K562 (cell line): ENCODE measurements at regions not wholly inside any gene's neighbourhood (a gene's known extent, or its start where the extent isn't known, plus 50 kb on each side); places are given as distances from the start of the nearest gene placed in this dataset.

ENCODE experiments used
- DEAF1 ChIP-seq: fragments of 450-650 bp; formaldehyde crosslinking; IDR thresholded peaks from 2 replicates; pipeline ENCODE4 v1.4.0; 2020; ENCODE audit warnings: mild to moderate bottlenecking, moderate library complexity
- EHMT2 ChIP-seq: fragments of 450-650 bp; IDR thresholded peaks from 2 replicates; pipeline ENCODE4 v1.6.1; 2018; ENCODE audit warnings: antibody characterized with exemption
- IRF2 ChIP-seq: sonication (generic); formaldehyde crosslinking; IDR thresholded peaks from 2 replicates; pipeline ENCODE4 v1.8.1; 2022; ENCODE audit warnings: mild to moderate bottlenecking, missing genetic modification reagents
- IRF9 ChIP-seq: fragments of 450-650 bp; IDR thresholded peaks from 2 replicates; pipeline ENCODE4 v1.6.1; 2016; ENCODE audit warnings: missing biosample characterization, missing genetic modification characterization
- KDM2B ChIP-seq: fragments of 250-450 bp; sonication (Bioruptor Pico); IDR thresholded peaks from 2 replicates; pipeline ENCODE4 v1.8.0; 2021; ENCODE audit warnings: mild to moderate bottlenecking, moderate library complexity
- MCM7 ChIP-seq, 2 experiments: fragments of 450-650 bp; IDR thresholded peaks; 2 replicates each; pipeline ENCODE4 v1.6.1; 2016 to 2018
- NFRKB ChIP-seq: fragments of 450-650 bp; IDR thresholded peaks from 2 replicates; pipeline ENCODE4 v1.6.1; 2016; ENCODE audit warnings: low read depth
- NONO ChIP-seq, 2 experiments: fragments of 200-400 bp in 1 of 2; fragments of 450-650 bp in 1 of 2; formaldehyde crosslinking in 1 of 2; IDR thresholded peaks; 2 replicates each; pipeline ENCODE4 v1.6.1; 2017; ENCODE audit warnings: low read depth in 2 of 2, mild to moderate bottlenecking in 2 of 2, moderate library complexity in 2 of 2, low read length in 1 of 2
- OTX1 ChIP-seq: fragments of 450-650 bp; formaldehyde crosslinking; IDR thresholded peaks from 2 replicates; pipeline ENCODE4 v1.4.0; 2022; ENCODE audit warnings: mild to moderate bottlenecking
- PHB2 ChIP-seq: fragments of 450-650 bp; IDR thresholded peaks from 2 replicates; pipeline ENCODE4 v1.6.1; 2017; ENCODE audit warnings: low read depth
- PHF8 ChIP-seq: fragments of 200-600 bp; sonication (generic); IDR thresholded peaks from 2 replicates; pipeline ENCODE4 v1.6.1; 2012; ENCODE audit warnings: mixed run types, mild to moderate bottlenecking, inconsistent platforms, low read length, moderate library complexity, borderline replicate concordance
- PKNOX1 ChIP-seq: fragments of 450-650 bp; IDR thresholded peaks from 2 replicates; pipeline ENCODE4 v1.6.1; 2016
- POU5F1 ChIP-seq: fragments of 150-350 bp; IDR thresholded peaks from 2 replicates; pipeline ENCODE4 v1.6.1; 2014; ENCODE audit warnings: borderline replicate concordance, low read length, low read depth, mild to moderate bottlenecking; ENCODE audit not compliant: partially characterized antibody
- RBM15 ChIP-seq: fragments of 200-400 bp; formaldehyde crosslinking; IDR thresholded peaks from 2 replicates; pipeline ENCODE4 v1.6.1; 2018; ENCODE audit warnings: mild to moderate bottlenecking, low read length, moderate library complexity; ENCODE audit not compliant: insufficient read depth
- RNF2 ChIP-seq: sonication (generic); IDR thresholded peaks from 2 replicates; pipeline ENCODE4 v1.6.1; 2016
- SMARCA4 ChIP-seq: fragments of 450-650 bp; IDR thresholded peaks from 2 replicates; pipeline ENCODE4 v1.6.1; 2016
- TBL1XR1 ChIP-seq, 2 experiments: IDR thresholded peaks; 2 replicates each; pipeline ENCODE4 v1.6.1; 2012; ENCODE audit warnings: improper control_type of control experiment in 2 of 2, low read length in 2 of 2, mild to moderate bottlenecking in 1 of 2
- UBTF ChIP-seq, 2 experiments: IDR thresholded peaks; 2 replicates each; pipeline ENCODE4 v1.6.1; 2012; ENCODE audit warnings: improper control_type of control experiment in 2 of 2, low read depth in 2 of 2, low read length in 2 of 2, borderline replicate concordance in 1 of 2
- ZBTB7A ChIP-seq: IDR thresholded peaks from 2 replicates; pipeline ENCODE4 v1.6.1; 2011; ENCODE audit warnings: low read depth, mild to moderate bottlenecking, low read length, moderate library complexity, borderline replicate concordance; ENCODE audit not compliant: control insufficient read depth
- ZFP30 ChIP-seq: fragments of 250-450 bp; sonication (Bioruptor Pico); IDR thresholded peaks from 2 replicates; pipeline ENCODE4 v1.8.0; 2022; ENCODE audit warnings: moderate library complexity, mild to moderate bottlenecking, inconsistent platforms, borderline replicate concordance
- ZNF174 ChIP-seq: fragments of 250-450 bp; sonication (Bioruptor Pico); IDR thresholded peaks from 2 replicates; pipeline ENCODE4 v1.4.0; 2020; ENCODE audit warnings: mild to moderate bottlenecking
- ZNF583 ChIP-seq: fragments of 250-450 bp; sonication (Bioruptor Pico); IDR thresholded peaks from 2 replicates; pipeline ENCODE4 v1.4.0; 2020
- ZNF778 ChIP-seq: fragments of 450-650 bp; formaldehyde crosslinking; IDR thresholded peaks from 2 replicates; pipeline ENCODE4 v1.4.0; 2020; ENCODE audit warnings: mild to moderate bottlenecking, moderate library complexity
- ZNF830 ChIP-seq: fragments of 250-450 bp; sonication (Bioruptor Pico); IDR thresholded peaks from 2 replicates; pipeline ENCODE4 v1.5.0; 2021; ENCODE audit warnings: mild to moderate bottlenecking

GRCh38 chr6:27601668-27602254, 128.9 kb upstream of the ZNF184 start (continued):
- TF ChIP-seq PKNOX1 (peak; percentile 4; the same call in 1 of the 2 replicates), ZNF583 (CRISPR knock-in tag) (no peak), ZNF174 (CRISPR knock-in tag) (no peak), KDM2B (0 out of 2 replicates have a peak, but pooled peaks have one; percentile 47), ZBTB7A (0 out of 2 replicates have a peak, but pooled peaks have one; percentile 15), TBL1XR1 (IDR thresholded peaks at IDR 0.05; ENCODE audit: low read length in 2 of 2) (0 out of 4 replicates have a peak, but pooled peaks of 1 of the 2 experiments have one; percentile 26), ZFP30 (CRISPR knock-in tag) (no peak), OTX1 (CRISPR knock-in tag) (no peak), POU5F1 (peak; percentile 48), MCM7 (IDR thresholded peaks at IDR 0.05) (no peak), RBM15 (no peak), UBTF (IDR thresholded peaks at IDR 0.05; ENCODE audit: borderline replicate concordance in 1 of 2, low read depth in 2 of 2, low read length in 2 of 2) (peak in 1 of 2 experiments; percentile 73; a peak in 1 of 4 replicates), IRF9 (tag) (peak; percentile 94), IRF2 (CRISPR knock-in tag) (no peak), ZNF830 (CRISPR knock-in tag) (no peak), ZNF778 (no peak), EHMT2 (no peak), PHF8 (peak; percentile 21; the same call in 1 of the 2 replicates), NFRKB (peak; percentile 69; the same call in 1 of the 2 replicates), PHB2 (no peak), NONO (IDR thresholded peaks at IDR 0.05; ENCODE audit: low read depth in 2 of 2, low read length in 1 of 2) (no peak), SMARCA4 (peak; percentile 53; the same call in 1 of the 2 replicates), RNF2 (no peak; the same call in 1 of the 2 replicates), DEAF1 (CRISPR knock-in tag) (no peak)
